Activated CD4-positive, alpha-beta T cell treated with anti-CD3 and anti-CD28 coated beads, Interleukin-2, amount 50 U/mL, for 24 hours (primary cell): ENCODE measurements at regions not wholly inside any gene's neighbourhood (a gene's known extent, or its start where the extent isn't known, plus 50 kb on each side); places are given as distances from the start of the nearest gene placed in this dataset.
"Not testable (repeated sequence)": the region's sequence is repeated elsewhere in the genome, so short reads cannot be mapped to it uniquely, and the experiment has no call there.

Experiments used
- DNase-seq, 2 donors: peaks; one replicate each; pipeline ENCODE4 v3.0.0-alpha.2; 2020; ENCODE audit warnings: low read depth in 1 of 2, low spot score in 1 of 2

GRCh38 chr13:99074693-99075092, 96.8 kb upstream of the DOCK9 start:
- no peak for DNase-seq

- no peak for DNase-seq
These were observed 97.7 kb upstream of the DOCK9 start for GRCh38 chr13:99075268-99076191.

GRCh38 chr13:99078017-99078771, 100.3 kb upstream of the DOCK9 start:
- no peak for DNase-seq

- DNase-seq: no peak
These were observed 102.3 kb upstream of the DOCK9 start for GRCh38 chr13:99080131-99080530.

- DNase-seq: no peak
These were observed 106.1 kb upstream of the DOCK9 start for GRCh38 chr13:99083981-99084380.

GRCh38 chr13:99085139-99085807, 107.4 kb upstream of the DOCK9 start:
- DNase-seq: no peak

GRCh38 chr13:99085808-99086266, 108.0 kb upstream of the DOCK9 start:
- no peak for DNase-seq

- peak; percentile 40 to 53 for DNase-seq
These were observed 108.6 kb upstream of the DOCK9 start for GRCh38 chr13:99086267-99087097.

- DNase-seq: peak; percentile 85 to 90
These were observed 109.5 kb upstream of the DOCK9 start for GRCh38 chr13:99087098-99087953.

GRCh38 chr13:99087954-99088491, 110.2 kb upstream of the DOCK9 start:
- no peak for DNase-seq

GRCh38 chr13:99093997-99094396, 106.7 kb upstream of the UBAC2 start:
- no peak for DNase-seq

GRCh38 chr13:99101831-99102230, 98.8 kb upstream of the UBAC2 start:
- not testable (repeated sequence) for DNase-seq

- no peak for DNase-seq
These were observed 97.1 kb upstream of the UBAC2 start for GRCh38 chr13:99103536-99103935.

- no peak for DNase-seq
These were observed 96.3 kb upstream of the UBAC2 start for GRCh38 chr13:99104396-99104795.

GRCh38 chr13:99105160-99105559, 95.5 kb upstream of the UBAC2 start:
- DNase-seq: no peak

- no peak for DNase-seq
These were observed 87.3 kb upstream of the UBAC2 start for GRCh38 chr13:99113351-99113750.

GRCh38 chr13:99118179-99118578, 82.5 kb upstream of the UBAC2 start:
- DNase-seq: no peak

GRCh38 chr13:99119656-99120055, 81.0 kb upstream of the UBAC2 start:
- DNase-seq: peak; percentile 6 to 51

- no peak for DNase-seq
These were observed 79.9 kb upstream of the UBAC2 start for GRCh38 chr13:99120751-99121150.
